ENCODE measurements at regions not wholly inside any gene's neighbourhood (a gene's known extent, or its start where the extent isn't known, plus 50 kb on each side); places are given as distances from the start of the nearest gene placed in this dataset.

- DNase-seq = no peak
These were observed 51.1 kb upstream of the GRIK3 start for GRCh38 chr1:37085393-37085792.

GRCh38 chr1:37089750-37090149, 55.4 kb upstream of the GRIK3 start:
- no peak for DNase-seq

GRCh38 chr1:37090671-37091070, 56.4 kb upstream of the GRIK3 start:
- DNase-seq = no peak

- no peak for DNase-seq
These were observed 58.6 kb upstream of the GRIK3 start for GRCh38 chr1:37092937-37093336.

GRCh38 chr1:37094302-37094701, 60.0 kb upstream of the GRIK3 start:
- no peak for DNase-seq

- no peak for DNase-seq
These were observed 62.2 kb upstream of the GRIK3 start for GRCh38 chr1:37096523-37096922.

- no peak for DNase-seq
These were observed 63.4 kb upstream of the GRIK3 start for GRCh38 chr1:37097731-37098130.

- DNase-seq = no peak
These were observed 63.9 kb upstream of the GRIK3 start for GRCh38 chr1:37098237-37098636.

GRCh38 chr1:37100310-37100709, 66.0 kb upstream of the GRIK3 start:
- DNase-seq = no peak

- DNase-seq = no peak
These were observed 68.5 kb upstream of the GRIK3 start for GRCh38 chr1:37102656-37103382.

- DNase-seq = no peak
These were observed 71.6 kb upstream of the GRIK3 start for GRCh38 chr1:37105911-37106310.

GRCh38 chr1:37107153-37107907, 73.0 kb upstream of the GRIK3 start:
- no peak for DNase-seq

- DNase-seq = no peak
These were observed 74.4 kb upstream of the GRIK3 start for GRCh38 chr1:37108596-37109188.

- DNase-seq = no peak
These were observed 78.1 kb upstream of the GRIK3 start for GRCh38 chr1:37112430-37112829.

GRCh38 chr1:37113285-37113997, 79.1 kb upstream of the GRIK3 start:
- no peak for DNase-seq

GRCh38 chr1:37118790-37119189, 84.5 kb upstream of the GRIK3 start:
- DNase-seq = no peak

- DNase-seq = no peak
These were observed 86.0 kb upstream of the GRIK3 start for GRCh38 chr1:37120279-37120678.

- DNase-seq = no peak
These were observed 89.2 kb upstream of the GRIK3 start for GRCh38 chr1:37123276-37124115.

GRCh38 chr1:37124501-37124900, 90.2 kb upstream of the GRIK3 start:
- no peak for DNase-seq

- DNase-seq = no peak
These were observed 91.0 kb upstream of the GRIK3 start for GRCh38 chr1:37125295-37125694.

GRCh38 chr1:37127254-37127748, 93.0 kb upstream of the GRIK3 start:
- DNase-seq = no peak

GRCh38 chr1:37128091-37128490, 93.8 kb upstream of the GRIK3 start:
- no peak for DNase-seq
